ENCODE measurements at regions not wholly inside any gene's neighbourhood (a gene's known extent, or its start where the extent isn't known, plus 50 kb on each side); places are given as distances from the start of the nearest gene placed in this dataset.

- no peaks in the 10 kb centered on the region for H3K4me1 Mint-ChIP-seq (ENCODE audit: low read depth)
- H3K27ac Mint-ChIP-seq = no peak overlapping the region
- ChIA-PET CTCF (interaction anchor here (0.6 kb wide), 1 partner anchor 13 kb away, joined by 3 read pairs; no protein-coding TSS in a partner anchor), POLR2A (no interaction called here)
- no peaks in the 10 kb centered on the region for H3K9me3 Mint-ChIP-seq
- no peak overlapping the region for H3K4me3 Mint-ChIP-seq
- intact Hi-C loops (cut with micrococcal nuclease) = no loop called here
- H3K36me3 Mint-ChIP-seq = no peaks in the 10 kb centered on the region
- DNase-seq = no peak
- H3K27me3 Mint-ChIP-seq = peaks cover 4% of the 10 kb centered on the region
Observed at GRCh38 chr10:26647602-26648244, 49.8 kb upstream of the PDSS1 start.
